ENCODE measurements at regions not wholly inside any gene's neighbourhood (a gene's known extent, or its start where the extent isn't known, plus 50 kb on each side); places are given as distances from the start of the nearest gene placed in this dataset.

GRCh38 chr14:42556551-42556950 lies 949.9 kb downstream of the LRFN5 start:
- H3K9me3 ChIP-seq (ENCODE audit: control insufficient read depth, low read length): no peaks in the 10 kb centered on the region
- 60 to 71% methylated on average over 1 to 2 of the region's 2 CpGs for WGBS, 2 experiments (ENCODE audit: insufficient coverage in 2 of 2)
- no peak overlapping the region for H3K4me3 ChIP-seq (ENCODE audit: extremely low read depth, insufficient read depth, low read length, poor library complexity, severe bottlenecking)
- H3K27ac ChIP-seq (ENCODE audit: low read depth, low read length, severe bottlenecking): no peak overlapping the region
- no peaks in the 10 kb centered on the region for H3K4me1 ChIP-seq (ENCODE audit: control insufficient read depth, insufficient read depth, low read length, poor library complexity, severe bottlenecking)
- H3K36me3 ChIP-seq (ENCODE audit: control insufficient read depth, insufficient read depth, low read length): no peaks in the 10 kb centered on the region

- Histone ChIP-seq H3K27ac (ENCODE audit: low read depth, low read length, severe bottlenecking) (no peak overlapping the region), H3K4me3 (ENCODE audit: extremely low read depth, insufficient read depth, low read length, poor library complexity, severe bottlenecking) (no peak overlapping the region), H3K4me1 (ENCODE audit: control insufficient read depth, insufficient read depth, low read length, poor library complexity, severe bottlenecking) (no peaks in the 10 kb centered on the region), H3K36me3 (ENCODE audit: control insufficient read depth, insufficient read depth, low read length) (no peaks in the 10 kb centered on the region), H3K9me3 (ENCODE audit: control insufficient read depth, low read length) (no peaks in the 10 kb centered on the region)
- WGBS, 2 experiments (ENCODE audit: insufficient coverage in 2 of 2): 79 to 92% methylated on average over 2 of the region's 2 CpGs
Measured at GRCh38 chr14:42555365-42555764, 948.7 kb downstream of the LRFN5 start.

GRCh38 chr14:42554091-42554490 lies 947.4 kb downstream of the LRFN5 start:
- H3K27ac ChIP-seq (ENCODE audit: low read depth, low read length, severe bottlenecking): no peak overlapping the region
- no peaks in the 10 kb centered on the region for H3K9me3 ChIP-seq (ENCODE audit: control insufficient read depth, low read length)
- WGBS, 2 experiments (ENCODE audit: insufficient coverage in 2 of 2): 100% methylated on average over 1 of the region's 2 CpGs; no CpG with 5 or more reads in 1 of the 2 experiments
- H3K4me3 ChIP-seq (ENCODE audit: extremely low read depth, insufficient read depth, low read length, poor library complexity, severe bottlenecking): no peak overlapping the region
- no peaks in the 10 kb centered on the region for H3K4me1 ChIP-seq (ENCODE audit: control insufficient read depth, insufficient read depth, low read length, poor library complexity, severe bottlenecking)
- H3K36me3 ChIP-seq (ENCODE audit: control insufficient read depth, insufficient read depth, low read length): no peaks in the 10 kb centered on the region

- Histone ChIP-seq H3K4me3 (ENCODE audit: extremely low read depth, insufficient read depth, low read length, poor library complexity, severe bottlenecking) (no peak overlapping the region), H3K9me3 (ENCODE audit: control insufficient read depth, low read length) (peaks cover 4% of the 10 kb centered on the region), H3K36me3 (ENCODE audit: control insufficient read depth, insufficient read depth, low read length) (no peaks in the 10 kb centered on the region), H3K4me1 (ENCODE audit: control insufficient read depth, insufficient read depth, low read length, poor library complexity, severe bottlenecking) (no peaks in the 10 kb centered on the region), H3K27ac (ENCODE audit: low read depth, low read length, severe bottlenecking) (no peak overlapping the region)
Measured at GRCh38 chr14:42550310-42550709, 943.6 kb downstream of the LRFN5 start.

GRCh38 chr14:42548349-42548748 lies 941.7 kb downstream of the LRFN5 start:
- H3K4me3 ChIP-seq (ENCODE audit: extremely low read depth, insufficient read depth, low read length, poor library complexity, severe bottlenecking): no peak overlapping the region
- no peaks in the 10 kb centered on the region for H3K36me3 ChIP-seq (ENCODE audit: control insufficient read depth, insufficient read depth, low read length)
- H3K27ac ChIP-seq (ENCODE audit: low read depth, low read length, severe bottlenecking): no peak overlapping the region
- peaks cover 4% of the 10 kb centered on the region for H3K9me3 ChIP-seq (ENCODE audit: control insufficient read depth, low read length)
- no peaks in the 10 kb centered on the region for H3K4me1 ChIP-seq (ENCODE audit: control insufficient read depth, insufficient read depth, low read length, poor library complexity, severe bottlenecking)

- H3K4me1 ChIP-seq (ENCODE audit: control insufficient read depth, insufficient read depth, low read length, poor library complexity, severe bottlenecking): no peaks in the 10 kb centered on the region
- no peak overlapping the region for H3K4me3 ChIP-seq (ENCODE audit: extremely low read depth, insufficient read depth, low read length, poor library complexity, severe bottlenecking)
- H3K9me3 ChIP-seq (ENCODE audit: control insufficient read depth, low read length): peaks cover 4% of the 10 kb centered on the region
- H3K27ac ChIP-seq (ENCODE audit: low read depth, low read length, severe bottlenecking): no peak overlapping the region
- no CpG with 5 or more reads among the region's 2 CpGs for whole genome bisulfite sequencing, 2 experiments (ENCODE audit: insufficient coverage in 2 of 2)
- no peaks in the 10 kb centered on the region for H3K36me3 ChIP-seq (ENCODE audit: control insufficient read depth, insufficient read depth, low read length)
Measured at GRCh38 chr14:42545636-42546035, 939.0 kb downstream of the LRFN5 start.

- Histone ChIP-seq H3K27ac (ENCODE audit: low read depth, low read length, severe bottlenecking) (no peak overlapping the region), H3K9me3 (ENCODE audit: control insufficient read depth, low read length) (no peaks in the 10 kb centered on the region), H3K4me3 (ENCODE audit: extremely low read depth, insufficient read depth, low read length, poor library complexity, severe bottlenecking) (no peak overlapping the region), H3K36me3 (ENCODE audit: control insufficient read depth, insufficient read depth, low read length) (no peaks in the 10 kb centered on the region), H3K4me1 (ENCODE audit: control insufficient read depth, insufficient read depth, low read length, poor library complexity, severe bottlenecking) (no peaks in the 10 kb centered on the region)
- 100% methylated on average over 1 of the region's 3 CpGs for WGBS, 2 experiments (ENCODE audit: insufficient coverage in 2 of 2)
Measured at GRCh38 chr14:42541535-42542001, 934.9 kb downstream of the LRFN5 start.

- no peak overlapping the region for H3K27ac ChIP-seq (ENCODE audit: low read depth, low read length, severe bottlenecking)
- WGBS, 2 experiments (ENCODE audit: insufficient coverage in 2 of 2): 84 to 91% methylated on average over 6 to 7 of the region's 10 CpGs
- H3K9me3 ChIP-seq (ENCODE audit: control insufficient read depth, low read length): no peaks in the 10 kb centered on the region
- no peaks in the 10 kb centered on the region for H3K4me1 ChIP-seq (ENCODE audit: control insufficient read depth, insufficient read depth, low read length, poor library complexity, severe bottlenecking)
- no peaks in the 10 kb centered on the region for H3K36me3 ChIP-seq (ENCODE audit: control insufficient read depth, insufficient read depth, low read length)
- no peak overlapping the region for H3K4me3 ChIP-seq (ENCODE audit: extremely low read depth, insufficient read depth, low read length, poor library complexity, severe bottlenecking)
Measured at GRCh38 chr14:42535397-42535796, 928.7 kb downstream of the LRFN5 start.

GRCh38 chr14:42533476-42533875 lies 926.8 kb downstream of the LRFN5 start:
- no peak overlapping the region for H3K27ac ChIP-seq (ENCODE audit: low read depth, low read length, severe bottlenecking)
- H3K4me3 ChIP-seq (ENCODE audit: extremely low read depth, insufficient read depth, low read length, poor library complexity, severe bottlenecking): no peak overlapping the region
- no CpG with 5 or more reads among the region's 1 CpG for WGBS, 2 experiments (ENCODE audit: insufficient coverage in 2 of 2)
- no peaks in the 10 kb centered on the region for H3K4me1 ChIP-seq (ENCODE audit: control insufficient read depth, insufficient read depth, low read length, poor library complexity, severe bottlenecking)
- no peaks in the 10 kb centered on the region for H3K36me3 ChIP-seq (ENCODE audit: control insufficient read depth, insufficient read depth, low read length)
- H3K9me3 ChIP-seq (ENCODE audit: control insufficient read depth, low read length): no peaks in the 10 kb centered on the region

- Histone ChIP-seq H3K27ac (ENCODE audit: low read depth, low read length, severe bottlenecking) (no peak overlapping the region), H3K4me1 (ENCODE audit: control insufficient read depth, insufficient read depth, low read length, poor library complexity, severe bottlenecking) (no peaks in the 10 kb centered on the region), H3K4me3 (ENCODE audit: extremely low read depth, insufficient read depth, low read length, poor library complexity, severe bottlenecking) (no peak overlapping the region), H3K36me3 (ENCODE audit: control insufficient read depth, insufficient read depth, low read length) (no peaks in the 10 kb centered on the region), H3K9me3 (ENCODE audit: control insufficient read depth, low read length) (no peaks in the 10 kb centered on the region)
- 82% methylated on average over 2 of the region's 2 CpGs; no CpG with 5 or more reads in 1 of the 2 experiments for WGBS, 2 experiments (ENCODE audit: insufficient coverage in 2 of 2)
Measured at GRCh38 chr14:42532194-42532593, 925.5 kb downstream of the LRFN5 start.

- 89% methylated on average over 1 of the region's 2 CpGs; no CpG with 5 or more reads in 1 of the 2 experiments for WGBS, 2 experiments (ENCODE audit: insufficient coverage in 2 of 2)
- H3K27ac ChIP-seq (ENCODE audit: low read depth, low read length, severe bottlenecking): no peak overlapping the region
Measured at GRCh38 chr14:42527141-42527540, 920.5 kb downstream of the LRFN5 start.

More at GRCh38 chr14:42527141-42527540, 920.5 kb downstream of the LRFN5 start:
- H3K4me1 ChIP-seq (ENCODE audit: control insufficient read depth, insufficient read depth, low read length, poor library complexity, severe bottlenecking): no peaks in the 10 kb centered on the region
- no peaks in the 10 kb centered on the region for H3K36me3 ChIP-seq (ENCODE audit: control insufficient read depth, insufficient read depth, low read length)
- H3K4me3 ChIP-seq (ENCODE audit: extremely low read depth, insufficient read depth, low read length, poor library complexity, severe bottlenecking): no peak overlapping the region
- no peaks in the 10 kb centered on the region for H3K9me3 ChIP-seq (ENCODE audit: control insufficient read depth, low read length)
